Vagina (tissue), 2 donors: ENCODE measurements at regions not wholly inside any gene's neighbourhood (a gene's known extent, or its start where the extent isn't known, plus 50 kb on each side); places are given as distances from the start of the nearest gene placed in this dataset. TPM values are rescaled to one million over a fixed set of nuclear protein-coding genes. Genes with fewer than 3 reads are reported as not detected.

Experiments
- DNase-seq, 2 donors: peaks; one replicate each; pipeline ENCODE4 v3.0.0-alpha.2; 2017; ENCODE audit errors: extremely low spot score in 2 of 2
- H3K27ac ChIP-seq: fragments of 200-600 bp; sonication (generic); one replicate; pipeline ENCODE4 v1.5.1; 2019
- H3K27me3 ChIP-seq: fragments of 200-600 bp; sonication (generic); one replicate; pipeline ENCODE4 v1.5.1; 2019
- H3K36me3 ChIP-seq, 2 donors: fragments of 200-600 bp; sonication (generic); one replicate each; pipeline ENCODE4 v1.5.1; 2017 to 2019
- H3K4me1 ChIP-seq: fragments of 200-600 bp; sonication (generic); one replicate; pipeline ENCODE4 v1.5.1; 2019
- H3K4me3 ChIP-seq, 2 donors: fragments of 200-600 bp; sonication (generic); 1 replicate in 1 of 2; 2 replicates in 1 of 2; pipeline ENCODE4 v1.5.1; 2016 to 2019
- H3K9me3 ChIP-seq: fragments of 200-600 bp; sonication (generic); one replicate; pipeline ENCODE4 v1.5.1; 2019
- POLR2A ChIP-seq, 2 donors: fragments of 450-650 bp; IDR thresholded peaks; one replicate each; pipeline ENCODE4 v1.6.1; 2017; ENCODE audit warnings: antibody characterized with exemption in 2 of 2, mild to moderate bottlenecking in 2 of 2, moderate library complexity in 2 of 2
- POLR2AphosphoS5 ChIP-seq, 2 donors: sonication (generic); formaldehyde crosslinking; IDR thresholded peaks; one replicate each; pipeline ENCODE4 v1.9.0; 2017; ENCODE audit warnings: antibody characterized with exemption in 2 of 2, mild to moderate bottlenecking in 2 of 2, low read depth in 1 of 2; ENCODE audit not compliant: insufficient read depth in 1 of 2
- intact Hi-C: fragments of 100-400 bp; cut with DNase I; formaldehyde crosslinking; loops from one replicate; pipeline ENCODE4 v1.15.1; 2023
- small RNA-seq: library from RNA; depleted of rRNA; stranded (forward); fragments of <200 nt; gene quantifications from one replicate; pipeline ENCODE3, GENCODE V24; 2016
- TF ChIP-seq, protein P1 (sequence below), 3 experiments: fragments of 450-650 bp in 2 of 3; fragments of 200-600 bp in 1 of 3; sonication (generic) in 1 of 3; IDR thresholded peaks; one replicate each; pipeline ENCODE4 v1.5.1; 2017 to 2019; ENCODE audit warnings: antibody characterized with exemption in 3 of 3, mild to moderate bottlenecking in 2 of 3, moderate library complexity in 2 of 3

DNA sequence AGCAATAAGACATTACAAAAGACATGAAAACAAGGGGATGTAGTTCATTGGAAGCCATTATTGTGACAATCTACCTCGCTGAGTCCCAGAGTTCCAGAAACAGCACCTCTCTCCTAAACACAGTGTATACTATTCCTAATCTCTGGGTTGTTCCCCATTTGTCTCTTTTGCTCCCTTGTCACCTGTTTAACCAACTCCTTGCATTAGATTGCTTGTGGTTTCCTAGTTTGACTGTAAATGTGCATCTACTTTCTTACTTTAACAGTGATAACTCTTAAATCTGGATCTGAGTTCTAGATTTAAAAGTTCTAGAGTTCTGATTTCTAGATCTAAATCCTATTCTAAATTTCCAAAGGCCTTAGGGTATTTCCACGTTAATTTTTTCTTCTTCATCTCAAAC, 71.6 kb upstream of the TET2 start:
- Histone ChIP-seq H3K27ac (no peak overlapping the region), H3K9me3 (no peaks in the 10 kb centered on the region), H3K4me3 (no peak overlapping the region), H3K36me3 (no peaks in the 10 kb centered on the region), H3K4me1 (no peaks in the 10 kb centered on the region), H3K27me3 (no peaks in the 10 kb centered on the region)
- no peak for DNase-seq
- TF ChIP-seq, protein P1, sequence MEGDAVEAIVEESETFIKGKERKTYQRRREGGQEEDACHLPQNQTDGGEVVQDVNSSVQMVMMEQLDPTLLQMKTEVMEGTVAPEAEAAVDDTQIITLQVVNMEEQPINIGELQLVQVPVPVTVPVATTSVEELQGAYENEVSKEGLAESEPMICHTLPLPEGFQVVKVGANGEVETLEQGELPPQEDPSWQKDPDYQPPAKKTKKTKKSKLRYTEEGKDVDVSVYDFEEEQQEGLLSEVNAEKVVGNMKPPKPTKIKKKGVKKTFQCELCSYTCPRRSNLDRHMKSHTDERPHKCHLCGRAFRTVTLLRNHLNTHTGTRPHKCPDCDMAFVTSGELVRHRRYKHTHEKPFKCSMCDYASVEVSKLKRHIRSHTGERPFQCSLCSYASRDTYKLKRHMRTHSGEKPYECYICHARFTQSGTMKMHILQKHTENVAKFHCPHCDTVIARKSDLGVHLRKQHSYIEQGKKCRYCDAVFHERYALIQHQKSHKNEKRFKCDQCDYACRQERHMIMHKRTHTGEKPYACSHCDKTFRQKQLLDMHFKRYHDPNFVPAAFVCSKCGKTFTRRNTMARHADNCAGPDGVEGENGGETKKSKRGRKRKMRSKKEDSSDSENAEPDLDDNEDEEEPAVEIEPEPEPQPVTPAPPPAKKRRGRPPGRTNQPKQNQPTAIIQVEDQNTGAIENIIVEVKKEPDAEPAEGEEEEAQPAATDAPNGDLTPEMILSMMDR (IDR thresholded peaks at IDR 0.05), result no peak
- no peak for TF ChIP-seq POLR2A (IDR thresholded peaks at IDR 0.05)
- no peak for TF ChIP-seq POLR2AphosphoS5 (IDR thresholded peaks at IDR 0.05; ENCODE audit: insufficient read depth in 1 of 2, low read depth in 1 of 2)
- intact Hi-C loops, result no loop called here

DNA sequence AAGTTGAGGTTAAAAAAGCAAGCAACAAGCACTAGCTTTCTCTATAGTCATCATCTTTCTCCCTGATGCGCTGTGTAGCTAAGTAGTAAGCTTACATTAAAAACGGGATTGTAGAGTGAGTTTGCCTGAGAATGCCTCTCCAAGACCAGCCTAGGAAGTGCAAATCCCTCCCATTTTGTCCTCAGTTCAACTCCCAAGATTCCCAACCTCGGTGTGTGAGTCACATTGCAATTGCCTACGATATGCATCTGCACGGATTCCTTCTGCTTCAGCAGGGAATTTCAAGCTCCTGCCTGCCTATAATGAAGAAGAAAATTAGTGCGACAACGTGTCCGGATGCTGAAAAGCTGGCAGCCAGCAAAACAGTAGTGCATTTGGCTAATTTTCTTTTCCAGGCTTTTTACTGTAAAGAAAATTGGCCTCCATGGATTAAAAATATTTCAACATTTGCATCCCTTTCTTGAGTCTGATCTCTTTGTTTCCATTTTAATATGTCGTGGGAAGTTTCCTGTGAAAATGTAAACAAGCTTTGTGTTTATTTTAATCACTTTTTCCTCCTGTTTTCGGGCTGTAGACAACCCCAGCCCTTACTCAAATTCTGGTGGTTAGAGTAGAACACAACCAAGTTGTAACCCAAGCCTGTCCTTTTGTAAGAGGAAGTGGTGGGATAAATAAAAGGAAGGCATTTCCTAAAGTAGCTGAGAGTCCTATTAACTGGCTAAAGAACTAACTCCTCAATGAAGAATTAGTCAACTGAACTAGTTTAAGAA, 58.4 kb upstream of the TET2 start:
- DNase-seq, result no peak
- no peak overlapping the region for H3K4me3 ChIP-seq
- H3K27ac ChIP-seq, result no peak overlapping the region
- H3K4me1 ChIP-seq, result no peaks in the 10 kb centered on the region
- H3K36me3 ChIP-seq, result no peaks in the 10 kb centered on the region
- intact Hi-C loops, result no loop called here
- H3K27me3 ChIP-seq, result no peaks in the 10 kb centered on the region
- no peak for TF ChIP-seq POLR2A (IDR thresholded peaks at IDR 0.05)
- TF ChIP-seq, protein P1 (IDR thresholded peaks at IDR 0.05), result no peak
- peak in 1 of 2 donors; percentile 38 for TF ChIP-seq POLR2AphosphoS5 (IDR thresholded peaks at IDR 0.05; ENCODE audit: insufficient read depth in 1 of 2, low read depth in 1 of 2)
- H3K9me3 ChIP-seq, result no peaks in the 10 kb centered on the region

DNA sequence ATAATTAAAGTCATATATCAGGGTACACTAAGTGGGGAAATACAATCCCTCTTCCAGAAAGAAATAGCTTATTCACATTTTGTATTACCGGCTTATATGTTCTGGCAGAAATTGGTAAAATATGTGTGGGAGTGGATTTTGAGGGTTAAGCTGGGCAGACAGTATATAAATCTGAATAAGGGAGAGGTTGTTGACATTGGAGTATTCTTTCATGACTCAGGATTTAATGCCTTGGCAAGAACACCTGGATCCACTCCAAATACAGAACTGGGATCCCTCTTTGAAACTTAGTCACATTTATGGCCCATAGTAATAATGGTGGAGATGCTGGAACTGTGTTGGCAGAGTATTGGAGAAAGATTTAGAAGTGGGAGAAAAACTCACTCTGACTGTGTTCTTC, 54.3 kb upstream of the TET2 start:
- intact Hi-C loops, result no loop called here
- H3K27ac ChIP-seq, result no peak overlapping the region
- H3K9me3 ChIP-seq, result no peaks in the 10 kb centered on the region
- H3K4me1 ChIP-seq, result no peaks in the 10 kb centered on the region
- no peak overlapping the region for H3K4me3 ChIP-seq
- no peak for TF ChIP-seq POLR2A (IDR thresholded peaks at IDR 0.05)
- peak in 1 of 2 donors; percentile 51 for TF ChIP-seq POLR2AphosphoS5 (IDR thresholded peaks at IDR 0.05; ENCODE audit: insufficient read depth in 1 of 2, low read depth in 1 of 2)
- no peaks in the 10 kb centered on the region for H3K36me3 ChIP-seq
- H3K27me3 ChIP-seq, result no peaks in the 10 kb centered on the region
- DNase-seq, result no peak

DNA sequence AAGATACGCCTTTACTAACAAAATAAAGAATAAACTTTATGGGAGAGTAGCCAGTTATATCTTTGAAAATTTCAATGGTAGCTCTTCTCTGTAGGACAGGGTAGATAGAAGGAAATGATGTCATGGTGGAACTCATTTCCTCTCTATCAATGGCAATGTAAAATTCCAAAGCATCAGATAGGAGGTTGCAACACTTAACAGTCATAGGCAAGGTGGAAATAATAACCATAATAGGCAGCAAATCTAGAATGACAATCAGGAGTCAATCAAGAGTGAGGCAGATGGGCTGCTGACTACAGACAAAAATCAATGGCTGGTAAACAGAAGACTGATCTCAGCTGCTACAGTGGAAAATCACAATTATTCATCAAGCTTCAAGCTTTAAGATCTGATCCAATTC, 53.9 kb upstream of the TET2 start:
- intact Hi-C loops, result no loop called here
- peak in 1 of 2 donors; percentile 3 for TF ChIP-seq POLR2AphosphoS5 (IDR thresholded peaks at IDR 0.05; ENCODE audit: insufficient read depth in 1 of 2, low read depth in 1 of 2)
- TF ChIP-seq, protein P1 (IDR thresholded peaks at IDR 0.05), result no peak
- no peak overlapping the region for H3K4me3 ChIP-seq
- DNase-seq, result no peak
- no peaks in the 10 kb centered on the region for H3K4me1 ChIP-seq
- H3K9me3 ChIP-seq, result no peaks in the 10 kb centered on the region
- no peaks in the 10 kb centered on the region for H3K27me3 ChIP-seq
- H3K27ac ChIP-seq, result no peak overlapping the region
- no peaks in the 10 kb centered on the region for H3K36me3 ChIP-seq

DNA sequence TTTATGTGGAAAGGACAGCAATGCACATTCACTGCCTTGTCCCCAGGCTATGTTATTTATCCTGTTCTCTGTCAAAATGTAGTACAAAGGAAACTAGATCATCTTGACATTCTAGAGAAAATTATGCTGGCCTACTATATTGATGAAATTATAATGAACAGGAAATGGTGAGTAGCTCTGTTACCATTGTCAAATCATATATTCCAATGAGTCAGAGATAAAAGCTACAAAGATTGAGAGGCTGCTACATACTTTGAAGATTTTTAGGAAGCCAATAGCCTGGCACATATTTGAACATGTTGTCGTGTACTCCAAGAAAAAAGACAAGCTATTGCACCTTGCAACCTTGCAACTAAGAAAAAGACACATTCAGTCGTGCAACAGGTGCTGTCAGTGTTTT, 52.7 kb upstream of the TET2 start:
- no peaks in the 10 kb centered on the region for H3K4me1 ChIP-seq
- H3K27ac ChIP-seq, result no peak overlapping the region
- H3K9me3 ChIP-seq, result no peaks in the 10 kb centered on the region
- H3K36me3 ChIP-seq, result no peaks in the 10 kb centered on the region
- H3K4me3 ChIP-seq, result no peak overlapping the region
- TF ChIP-seq, protein P1 (IDR thresholded peaks at IDR 0.05), result no peak
- TF ChIP-seq POLR2A (IDR thresholded peaks at IDR 0.05), result no peak
- no peak for TF ChIP-seq POLR2AphosphoS5 (IDR thresholded peaks at IDR 0.05; ENCODE audit: insufficient read depth in 1 of 2, low read depth in 1 of 2)
- no peaks in the 10 kb centered on the region for H3K27me3 ChIP-seq
- DNase-seq, result no peak
- intact Hi-C loops, result no loop called here

Small RNAs in the stretch of these regions (small RNA-seq; reads per million reads assigned to genes)
- not detected for gene AC096577.2
- not detected for gene RNU6-351P
